GM12892 (cell line): ENCODE measurements at regions not wholly inside any gene's neighbourhood (a gene's known extent, or its start where the extent isn't known, plus 50 kb on each side); places are given as distances from the start of the nearest gene placed in this dataset.

ENCODE experiments used
- DNase-seq: peaks from one replicate; pipeline ENCODE4 v3.0.0; 2011; ENCODE audit not compliant: insufficient read length
- FAIRE-seq: peaks from 2 replicates; lab custom pipeline; 2011; peaks lifted over from hg19 to GRCh38; lab: Jason Lieb, UNC
- POLR2A ChIP-seq: IDR thresholded peaks from 2 replicates; pipeline ENCODE4 v1.6.1; 2011; ENCODE audit warnings: low read depth, low read length, control low read depth
- POLR2AphosphoS5 ChIP-seq: IDR thresholded peaks from 2 replicates; pipeline ENCODE4 v1.6.1; 2011; ENCODE audit warnings: low read depth, low read length, control low read depth
- TAF1 ChIP-seq: IDR thresholded peaks from 2 replicates; pipeline ENCODE4 v1.6.1; 2011; ENCODE audit warnings: low read depth, mild to moderate bottlenecking, control low read depth, low read length, borderline replicate concordance

- no peak for FAIRE-seq
- no peak for TF ChIP-seq TAF1
Measured at GRCh38 chr2:16063251-16063850, 123.0 kb downstream of the MYCN start.

GRCh38 chr2:16062471-16063250 is 122.3 kb downstream of the MYCN start:
- DNase-seq (no peak), FAIRE-seq (no peak)
- TF ChIP-seq POLR2AphosphoS5 (no peak), POLR2A (no peak), TAF1 (no peak)

More at GRCh38 chr2:16063251-16063850, 123.0 kb downstream of the MYCN start:
- no peak for DNase-seq

GRCh38 chr2:16061441-16062217 is 121.3 kb downstream of the MYCN start:
- DNase-seq (no peak), FAIRE-seq (no peak)
- TF ChIP-seq POLR2AphosphoS5, result no peak

GRCh38 chr2:16060936-16061338 is 120.6 kb downstream of the MYCN start:
- FAIRE-seq (no peak), DNase-seq (no peak)
- no peak for TF ChIP-seq POLR2A
- no peak for TF ChIP-seq TAF1

GRCh38 chr2:16060125-16060935 is 120.0 kb downstream of the MYCN start:
- DNase-seq, result no peak
- TF ChIP-seq TAF1 (no peak), POLR2AphosphoS5 (no peak), POLR2A (no peak)
- no peak for FAIRE-seq

GRCh38 chr2:16059393-16060016 is 119.2 kb downstream of the MYCN start:
- no peak for FAIRE-seq
- TF ChIP-seq POLR2A (no peak), POLR2AphosphoS5 (no peak), TAF1 (no peak)
- no peak for DNase-seq

GRCh38 chr2:16058747-16059358 is 118.5 kb downstream of the MYCN start:
- TF ChIP-seq POLR2AphosphoS5 (no peak), TAF1 (no peak), POLR2A (no peak)
- DNase-seq (no peak), FAIRE-seq (no peak)

GRCh38 chr2:16058256-16058655 is 117.9 kb downstream of the MYCN start:
- TF ChIP-seq POLR2A (no peak), TAF1 (no peak), POLR2AphosphoS5 (no peak)
- DNase-seq (no peak), FAIRE-seq (no peak)

GRCh38 chr2:16057661-16058060 is 117.3 kb downstream of the MYCN start:
- no peak for FAIRE-seq
- no peak for DNase-seq
- no peak for TF ChIP-seq POLR2A

- TF ChIP-seq POLR2AphosphoS5 (no peak), TAF1 (no peak), POLR2A (no peak)
- FAIRE-seq, result no peak
- DNase-seq, result no peak
Measured at GRCh38 chr2:16055848-16056580, 115.7 kb downstream of the MYCN start.
